Effector memory CD4-positive, alpha-beta T cell (primary cell): ENCODE measurements at regions not wholly inside any gene's neighbourhood (a gene's known extent, or its start where the extent isn't known, plus 50 kb on each side); places are given as distances from the start of the nearest gene placed in this dataset.

Source experiments
- DNase-seq, 3 donors: peaks; one replicate each; pipeline ENCODE4 v3.0.0-alpha.2; 2020
- H3K27ac ChIP-seq: 2 replicates; pipeline ENCODE4 v1.7.0; 2013; ENCODE audit warnings: mild to moderate bottlenecking, low read length, moderate library complexity; ENCODE audit not compliant: insufficient read depth, poor library complexity, severe bottlenecking
- H3K27me3 ChIP-seq: replicated peaks from 2 replicates; pipeline ENCODE4 v1.7.0; 2013; ENCODE audit warnings: mild to moderate bottlenecking, low read length; ENCODE audit not compliant: insufficient read depth, control insufficient read depth, poor library complexity, severe bottlenecking
- H3K36me3 ChIP-seq: 2 replicates; pipeline ENCODE4 v1.7.0; 2013; ENCODE audit warnings: mild to moderate bottlenecking, low read length, moderate library complexity; ENCODE audit not compliant: control insufficient read depth, insufficient read depth
- H3K4me1 ChIP-seq: 2 replicates; pipeline ENCODE4 v1.7.0; 2013; ENCODE audit warnings: low read length, mild to moderate bottlenecking; ENCODE audit not compliant: control insufficient read depth, insufficient read depth, poor library complexity, severe bottlenecking
- H3K4me3 ChIP-seq: 2 replicates; pipeline ENCODE4 v1.7.0; 2013; ENCODE audit warnings: low read length, low read depth, mild to moderate bottlenecking; ENCODE audit not compliant: insufficient read depth, poor library complexity, severe bottlenecking
- H3K9me3 ChIP-seq: 2 replicates; pipeline ENCODE4 v1.7.0; 2013; ENCODE audit warnings: mild to moderate bottlenecking, low read length, moderate library complexity; ENCODE audit not compliant: control insufficient read depth

GRCh38 chr21:16005996-16006395, 276.2 kb downstream of the USP25 start:
- Histone ChIP-seq H3K9me3 (no peaks in the 10 kb centered on the region), H3K27ac (no peak overlapping the region), H3K27me3 (no peaks in the 10 kb centered on the region), H3K4me3 (no peak overlapping the region), H3K36me3 (no peaks in the 10 kb centered on the region), H3K4me1 (no peaks in the 10 kb centered on the region)
- DNase-seq = no peak

GRCh38 chr21:16007943-16008342, 278.2 kb downstream of the USP25 start:
- DNase-seq = no peak
- Histone ChIP-seq H3K27me3 (no peaks in the 10 kb centered on the region), H3K4me3 (no peak overlapping the region), H3K36me3 (no peaks in the 10 kb centered on the region), H3K4me1 (no peaks in the 10 kb centered on the region), H3K27ac (no peak overlapping the region), H3K9me3 (no peaks in the 10 kb centered on the region)

GRCh38 chr21:16011719-16012118, 281.9 kb downstream of the USP25 start:
- DNase-seq = no peak
- no peaks in the 10 kb centered on the region for H3K27me3 ChIP-seq
- no peaks in the 10 kb centered on the region for H3K4me1 ChIP-seq
- no peaks in the 10 kb centered on the region for H3K36me3 ChIP-seq
- no peaks in the 10 kb centered on the region for H3K9me3 ChIP-seq
- no peak overlapping the region for H3K4me3 ChIP-seq
- H3K27ac ChIP-seq = no peak overlapping the region

- H3K4me1 ChIP-seq = no peaks in the 10 kb centered on the region
- no peak overlapping the region for H3K27ac ChIP-seq
- H3K27me3 ChIP-seq = no peaks in the 10 kb centered on the region
- DNase-seq = no peak
- H3K36me3 ChIP-seq = no peaks in the 10 kb centered on the region
- no peak overlapping the region for H3K4me3 ChIP-seq
- H3K9me3 ChIP-seq = no peaks in the 10 kb centered on the region
Observed at GRCh38 chr21:16013570-16013969, 283.8 kb downstream of the USP25 start.

- Histone ChIP-seq H3K9me3 (no peaks in the 10 kb centered on the region), H3K4me3 (no peak overlapping the region), H3K36me3 (no peaks in the 10 kb centered on the region), H3K27ac (no peak overlapping the region), H3K4me1 (no peaks in the 10 kb centered on the region), H3K27me3 (no peaks in the 10 kb centered on the region)
- no peak for DNase-seq
Observed at GRCh38 chr21:16020878-16021277, 291.1 kb downstream of the USP25 start.

GRCh38 chr21:16022116-16022515, 292.3 kb downstream of the USP25 start:
- no peak overlapping the region for H3K4me3 ChIP-seq
- no peaks in the 10 kb centered on the region for H3K27me3 ChIP-seq
- no peaks in the 10 kb centered on the region for H3K36me3 ChIP-seq
- DNase-seq = no peak
- no peak overlapping the region for H3K27ac ChIP-seq
- H3K9me3 ChIP-seq = no peaks in the 10 kb centered on the region
- H3K4me1 ChIP-seq = no peaks in the 10 kb centered on the region

- Histone ChIP-seq H3K36me3 (no peaks in the 10 kb centered on the region), H3K4me3 (no peak overlapping the region), H3K9me3 (no peaks in the 10 kb centered on the region), H3K4me1 (no peaks in the 10 kb centered on the region), H3K27me3 (no peaks in the 10 kb centered on the region), H3K27ac (no peak overlapping the region)
- DNase-seq = no peak
Observed at GRCh38 chr21:16022921-16023320, 293.1 kb downstream of the USP25 start.

- no peak overlapping the region for H3K4me3 ChIP-seq
- H3K27ac ChIP-seq = no peak overlapping the region
- no peaks in the 10 kb centered on the region for H3K36me3 ChIP-seq
- DNase-seq = no peak
- no peaks in the 10 kb centered on the region for H3K9me3 ChIP-seq
- H3K27me3 ChIP-seq = no peaks in the 10 kb centered on the region
- H3K4me1 ChIP-seq = no peaks in the 10 kb centered on the region
Observed at GRCh38 chr21:16028142-16028541, 298.4 kb downstream of the USP25 start.

- Histone ChIP-seq H3K4me1 (no peaks in the 10 kb centered on the region), H3K27me3 (no peaks in the 10 kb centered on the region), H3K4me3 (no peak overlapping the region), H3K9me3 (no peaks in the 10 kb centered on the region), H3K27ac (no peak overlapping the region), H3K36me3 (no peaks in the 10 kb centered on the region)
- no peak for DNase-seq
Observed at GRCh38 chr21:16028941-16029464, 299.2 kb downstream of the USP25 start.

GRCh38 chr21:16033193-16033592, 303.4 kb downstream of the USP25 start:
- H3K4me1 ChIP-seq = no peaks in the 10 kb centered on the region
- no peak overlapping the region for H3K4me3 ChIP-seq
- H3K36me3 ChIP-seq = no peaks in the 10 kb centered on the region
- DNase-seq = no peak
- no peaks in the 10 kb centered on the region for H3K9me3 ChIP-seq
- no peak overlapping the region for H3K27ac ChIP-seq
- H3K27me3 ChIP-seq = no peaks in the 10 kb centered on the region
